ENCODE measurements at regions not wholly inside any gene's neighbourhood (a gene's known extent, or its start where the extent isn't known, plus 50 kb on each side); places are given as distances from the start of the nearest gene placed in this dataset.

DNA sequence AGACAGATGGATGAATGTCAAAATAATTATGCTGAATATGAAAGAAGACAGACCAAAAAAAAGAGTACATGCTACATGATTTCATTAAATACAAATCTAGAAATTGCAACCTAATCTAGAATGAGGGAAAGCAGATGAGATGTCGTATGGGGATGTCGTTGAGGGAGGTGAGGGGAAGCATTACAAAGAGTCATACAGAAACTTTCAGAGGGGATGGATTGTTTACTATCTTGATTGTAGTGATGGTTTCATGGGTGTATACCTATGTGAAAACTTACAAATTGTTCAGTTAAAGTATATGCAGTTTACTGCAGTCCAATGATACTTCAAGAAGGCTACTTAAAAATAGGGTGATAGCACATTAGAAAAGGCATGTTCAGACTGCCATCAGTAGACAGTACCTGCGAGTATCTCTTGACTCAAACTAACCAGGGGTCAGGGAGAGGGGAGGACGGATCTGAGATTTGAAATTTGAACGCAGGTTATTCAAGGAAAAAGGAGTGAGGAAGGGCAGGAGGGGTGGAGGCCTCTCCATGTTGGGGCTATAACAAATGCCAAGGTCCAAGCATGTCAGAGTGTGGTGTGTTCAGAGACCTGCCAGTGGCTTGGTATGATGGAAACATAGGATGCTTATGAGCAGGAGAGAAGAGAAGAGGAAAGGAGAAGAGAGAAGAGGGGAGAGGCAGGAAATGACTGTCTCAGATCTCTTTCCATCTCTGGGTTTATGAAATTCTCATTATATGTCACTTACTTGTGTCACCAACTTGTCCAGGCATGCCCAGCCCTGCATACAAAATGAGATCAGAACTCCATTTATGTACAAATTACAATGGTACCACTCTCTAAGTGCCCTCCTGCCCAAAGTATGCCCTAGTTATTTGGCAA lies 257.3 kb upstream of the CXCR4 start:
- no peak for DNase-seq (ENCODE audit: low read depth in 2 of 2)

GRCh38 chr2:136373841-136374240 lies 255.9 kb upstream of the CXCR4 start:
- no peak for DNase-seq (ENCODE audit: low read depth in 2 of 2)

- DNase-seq (ENCODE audit: low read depth in 2 of 2) = no peak
These were observed 255.1 kb upstream of the CXCR4 start for GRCh38 chr2:136373029-136373428.

DNA sequence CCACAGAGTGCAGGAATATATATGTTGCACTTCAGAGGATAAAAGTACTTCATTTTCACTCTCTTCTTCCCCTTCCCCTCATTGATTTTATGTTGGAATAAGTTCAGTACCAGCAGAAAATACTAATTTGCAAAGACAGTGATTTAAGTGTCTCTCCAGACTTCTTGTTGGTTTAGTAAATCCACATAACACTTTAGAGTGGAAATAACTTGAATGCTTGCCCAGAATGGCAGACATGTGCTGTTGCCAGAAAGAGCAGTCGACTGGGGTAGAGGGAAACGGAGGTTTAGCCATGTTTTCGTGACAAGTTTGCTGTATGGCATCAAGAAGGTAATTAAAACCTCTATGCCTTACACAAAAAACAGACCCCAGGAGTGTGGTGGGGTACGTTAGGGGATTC lies 246.0 kb upstream of the CXCR4 start:
- DNase-seq (ENCODE audit: low read depth in 2 of 2) = no peak

- DNase-seq (ENCODE audit: low read depth in 2 of 2) = no peak
These were observed 245.5 kb upstream of the CXCR4 start for GRCh38 chr2:136363470-136363869.

DNA sequence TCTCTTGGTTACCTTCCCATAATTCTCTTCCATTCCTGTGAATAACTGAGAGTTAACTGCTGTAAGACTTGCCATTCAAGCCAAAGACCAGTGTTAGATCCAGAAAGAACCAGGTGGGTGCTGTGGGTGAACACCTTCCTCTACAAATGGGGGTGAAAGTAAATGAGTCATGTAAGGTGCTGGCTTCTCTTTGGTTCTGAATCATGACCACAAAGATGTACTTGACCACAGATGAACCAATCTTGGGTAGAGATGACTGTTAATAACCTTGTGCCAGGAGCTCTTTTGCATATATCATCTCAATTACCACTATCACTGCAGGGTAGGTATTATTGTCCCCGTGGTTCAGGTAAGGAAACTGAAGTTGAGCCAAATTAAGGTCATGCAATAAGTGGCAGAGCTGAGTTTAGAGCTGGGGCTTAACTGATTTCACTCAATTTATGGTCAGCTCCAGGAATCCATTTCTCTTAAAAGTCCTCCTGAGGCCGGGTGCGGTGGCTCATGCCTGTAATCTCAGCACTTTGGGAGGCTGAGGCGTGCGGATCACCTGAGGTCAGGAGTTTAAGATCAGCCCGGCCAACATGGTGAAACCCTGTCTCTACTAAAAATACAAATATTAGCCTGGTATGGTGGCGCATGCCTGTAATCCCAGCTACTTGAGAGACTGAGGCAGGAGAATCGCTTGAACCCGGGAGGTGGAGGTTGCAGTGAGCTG lies 244.9 kb upstream of the CXCR4 start:
- no peak for DNase-seq (ENCODE audit: low read depth in 2 of 2)

DNA sequence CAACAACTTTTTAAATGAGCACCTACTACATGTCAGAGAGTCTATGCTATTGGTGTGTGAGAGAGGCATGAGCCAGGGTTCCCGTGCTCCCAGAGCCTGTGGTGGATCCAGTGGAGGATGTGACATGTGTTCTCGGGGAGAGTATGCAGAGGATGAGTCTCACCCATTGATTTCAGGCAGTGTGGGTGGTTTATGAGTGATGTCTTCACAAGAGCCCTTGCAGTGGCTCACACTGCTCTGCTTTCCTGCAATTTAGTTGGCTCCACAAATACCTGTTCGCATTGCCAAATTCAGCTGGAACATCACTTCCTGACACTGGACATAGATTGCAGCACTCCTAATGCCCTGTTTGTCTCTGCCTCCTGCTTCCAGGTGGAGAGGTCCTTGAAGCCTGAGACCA lies 243.6 kb upstream of the CXCR4 start:
- DNase-seq (ENCODE audit: low read depth in 2 of 2) = no peak

DNA sequence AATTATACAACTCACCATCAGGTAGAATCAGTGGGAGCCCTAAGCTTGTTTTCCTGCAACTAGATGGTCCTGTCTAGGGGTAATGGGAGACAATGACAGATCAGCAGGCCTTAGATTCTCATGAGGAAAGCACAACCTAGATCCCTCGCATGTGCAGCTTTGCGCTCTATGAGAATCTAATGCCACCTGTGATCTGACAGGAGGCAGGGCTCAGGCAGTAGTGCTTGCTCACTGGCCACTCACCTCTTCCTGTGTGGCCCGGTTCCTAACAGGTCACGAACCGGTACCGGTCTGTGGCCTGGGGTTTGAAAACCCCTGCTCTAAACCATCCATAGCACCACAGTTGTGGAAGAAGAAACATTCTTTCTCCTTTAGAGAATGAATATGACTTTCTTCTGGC lies 242.8 kb upstream of the CXCR4 start:
- DNase-seq (ENCODE audit: low read depth in 2 of 2) = no peak

- no peak for DNase-seq (ENCODE audit: low read depth in 2 of 2)
These were observed 241.4 kb upstream of the CXCR4 start for GRCh38 chr2:136359121-136359965.

GRCh38 chr2:136358576-136358975 lies 240.6 kb upstream of the CXCR4 start:
- no peak for DNase-seq (ENCODE audit: low read depth in 2 of 2)

GRCh38 chr2:136357007-136357380 lies 239.0 kb upstream of the CXCR4 start:
- no peak for DNase-seq (ENCODE audit: low read depth in 2 of 2)

DNA sequence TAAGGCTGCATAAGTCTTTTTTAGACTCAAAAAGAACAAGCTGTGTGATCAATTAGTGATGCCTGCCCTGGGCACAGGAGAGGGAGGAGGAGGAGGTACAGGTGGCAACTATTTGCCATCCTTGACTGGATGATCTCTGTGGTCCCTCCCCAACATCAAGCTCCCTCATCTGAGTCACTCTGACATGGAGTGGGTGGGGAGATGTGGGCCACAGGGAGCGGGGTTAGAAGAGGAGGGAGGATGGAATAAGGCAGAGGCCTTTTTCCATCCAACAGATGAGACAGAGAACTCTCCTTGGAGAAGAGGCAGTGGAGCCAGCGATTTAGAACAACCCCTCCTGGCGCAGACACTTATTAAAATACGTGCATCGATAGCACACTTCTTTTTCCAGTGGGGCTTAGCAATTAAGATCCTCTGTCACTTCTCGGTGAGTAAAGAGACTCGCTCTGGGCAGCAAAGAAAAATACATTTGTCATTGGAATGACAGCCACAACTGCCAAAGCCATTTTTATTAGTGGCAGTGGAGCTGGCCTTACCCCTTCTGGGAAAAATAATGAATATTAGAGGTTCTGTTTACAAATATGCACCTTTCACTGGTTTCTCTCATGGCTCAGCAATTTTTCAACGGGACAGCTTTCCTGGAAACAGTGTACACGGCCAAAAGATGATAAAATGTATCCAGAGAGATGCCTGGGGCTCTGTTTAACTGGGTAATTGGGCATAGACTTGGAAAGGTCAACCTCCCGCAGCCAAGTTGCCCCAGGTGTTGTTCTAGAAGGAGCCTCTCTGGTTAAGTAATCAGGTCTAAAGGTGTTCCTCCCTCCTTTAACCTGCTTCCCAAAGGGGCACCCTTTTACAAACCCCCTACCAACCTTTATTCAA lies 238.4 kb upstream of the CXCR4 start:
- DNase-seq (ENCODE audit: low read depth in 2 of 2) = no peak

GRCh38 chr2:136351684-136352083 lies 233.7 kb upstream of the CXCR4 start:
- no peak for DNase-seq (ENCODE audit: low read depth in 2 of 2)

- no peak for DNase-seq (ENCODE audit: low read depth in 2 of 2)
These were observed 230.0 kb upstream of the CXCR4 start for GRCh38 chr2:136347981-136348380.

- DNase-seq (ENCODE audit: low read depth in 2 of 2) = no peak
These were observed 226.4 kb upstream of the CXCR4 start for GRCh38 chr2:136344339-136344738.

DNA sequence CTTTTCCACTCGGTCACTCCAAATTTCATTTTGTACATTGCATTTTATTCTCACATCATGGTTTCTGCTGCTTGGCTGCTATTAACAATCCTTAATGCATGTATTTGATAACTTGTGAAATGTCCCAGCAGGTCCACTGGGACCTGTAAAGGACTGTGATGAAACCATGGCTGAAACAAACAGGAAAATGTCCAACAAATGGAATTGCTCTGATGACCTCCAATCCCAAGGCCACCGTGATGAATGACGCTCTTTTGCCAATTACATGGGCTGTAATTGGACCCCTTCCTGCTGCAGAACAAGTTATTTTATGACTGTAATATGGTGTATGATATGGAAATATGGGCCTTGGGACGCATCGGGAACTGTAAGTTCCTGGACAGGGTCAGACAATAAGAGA lies 224.2 kb upstream of the CXCR4 start:
- no peak for DNase-seq (ENCODE audit: low read depth in 2 of 2)

DNA sequence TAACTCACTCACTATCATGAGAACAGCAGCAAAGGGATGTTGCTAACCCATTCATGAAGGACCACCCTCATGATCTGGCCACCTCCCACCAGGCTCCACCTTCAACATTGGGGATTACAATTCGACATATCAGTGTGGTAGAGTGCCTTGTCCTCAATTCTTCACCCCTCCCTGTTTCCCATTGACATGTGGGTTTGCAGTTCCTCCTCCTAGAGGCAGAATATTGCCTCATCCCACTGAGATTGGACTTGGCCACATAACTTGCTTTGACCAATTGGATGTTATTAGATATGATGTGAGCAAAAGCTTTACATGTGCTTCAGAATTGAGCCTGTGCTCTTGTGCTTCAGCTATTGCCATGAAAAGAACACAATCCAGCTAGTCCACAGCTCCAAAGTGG lies 217.0 kb upstream of the CXCR4 start:
- no peak for DNase-seq (ENCODE audit: low read depth in 2 of 2)

DNA sequence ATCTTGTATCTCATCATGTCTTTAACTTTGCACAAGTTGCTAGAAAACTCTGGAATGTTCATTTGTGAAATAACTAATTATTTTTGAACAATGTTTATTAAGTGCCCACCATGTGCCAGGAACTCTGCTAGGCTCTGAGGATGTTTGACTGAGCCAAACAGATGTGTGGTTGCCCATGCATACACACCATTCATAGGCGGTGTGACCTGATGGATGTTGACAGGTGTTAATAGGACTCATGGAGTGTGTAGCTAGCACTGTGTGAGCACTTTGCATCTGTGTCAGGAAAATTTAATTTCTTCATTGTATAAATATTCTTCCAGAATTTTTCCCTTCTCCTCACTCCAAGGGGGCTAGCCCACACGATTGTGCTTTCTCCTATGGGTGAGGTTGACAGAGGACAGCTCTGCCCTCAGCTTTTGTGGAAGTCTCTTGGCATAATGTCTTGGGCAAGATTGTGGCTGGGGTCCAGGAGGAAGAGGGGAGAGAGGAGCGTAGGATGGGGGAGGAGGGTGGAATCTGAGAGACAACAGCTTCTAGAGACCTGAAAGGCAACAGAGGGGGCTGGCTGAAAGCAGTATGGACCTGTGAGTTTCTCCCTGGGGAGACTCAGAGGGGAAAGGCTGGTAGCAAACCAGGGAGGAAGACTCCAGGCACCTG lies 214.6 kb upstream of the CXCR4 start:
- DNase-seq (ENCODE audit: low read depth in 2 of 2) = no peak

DNA sequence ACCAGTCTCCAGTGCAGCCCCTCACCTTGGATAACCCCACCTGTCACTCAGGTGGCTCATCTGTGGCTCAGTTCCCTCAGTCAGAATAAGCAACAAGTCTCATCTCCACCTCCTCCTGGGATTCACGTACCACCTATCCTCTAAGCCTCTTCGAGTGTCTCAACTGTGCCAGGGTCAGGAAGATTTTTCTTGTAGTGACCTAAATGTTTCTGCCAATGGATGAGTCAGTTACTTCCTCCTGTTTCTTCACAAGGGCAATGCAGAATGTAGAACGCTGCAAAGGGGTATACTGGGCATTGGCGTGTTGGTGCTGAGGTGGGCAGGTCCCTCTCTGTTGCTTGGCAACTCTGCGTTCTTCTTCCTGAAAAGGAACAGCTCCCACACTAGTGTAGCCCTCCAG lies 213.3 kb upstream of the CXCR4 start:
- DNase-seq (ENCODE audit: low read depth in 2 of 2) = no peak

DNA sequence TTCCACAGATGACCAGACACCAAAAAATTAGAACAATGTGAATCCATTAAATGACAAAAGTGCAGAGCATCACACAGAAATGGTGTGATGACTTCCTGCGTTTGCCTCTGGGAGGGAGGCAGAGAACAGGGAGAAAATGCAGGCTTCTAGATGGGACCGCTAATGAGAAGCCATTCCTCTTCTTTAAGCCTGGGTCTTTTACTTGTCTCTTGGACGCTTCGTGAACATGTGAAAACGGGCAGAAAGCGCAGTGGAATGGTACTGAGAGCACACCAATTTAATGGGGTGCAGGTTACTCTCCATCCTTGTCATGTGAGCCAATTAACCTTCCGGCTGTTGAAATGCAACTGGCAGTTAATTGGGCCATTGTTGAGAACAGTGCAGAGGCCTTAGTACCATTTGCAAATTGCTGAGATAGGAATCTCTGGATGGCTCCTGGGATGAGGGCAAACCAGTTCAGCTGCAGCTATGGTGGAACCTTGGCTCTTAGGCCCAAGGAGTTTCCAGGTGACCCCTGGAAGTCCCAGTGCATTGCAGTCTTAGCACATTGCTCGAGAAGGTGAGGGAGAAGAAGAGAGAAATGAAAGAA lies 210.4 kb upstream of the CXCR4 start:
- no peak for DNase-seq (ENCODE audit: low read depth in 2 of 2)
